Mammary epithelial cell (primary cell): ENCODE measurements at regions not wholly inside any gene's neighbourhood (a gene's known extent, or its start where the extent isn't known, plus 50 kb on each side); places are given as distances from the start of the nearest gene placed in this dataset.

Source experiments
- EZH2 ChIP-seq: IDR thresholded peaks from 2 replicates; pipeline ENCODE4 v1.6.1; 2012; ENCODE audit warnings: low read length, inconsistent platforms, borderline replicate concordance
- TF ChIP-seq, protein P1 (sequence below), 2 donors: IDR thresholded peaks in 1 of 2; conservative IDR thresholded peaks in 1 of 2; 2 replicates each; pipeline ENCODE4 v1.5.1; 2011 to 2012; ENCODE audit warnings: inconsistent platforms in 2 of 2, low read length in 2 of 2, mild to moderate bottlenecking in 2 of 2, control low read depth in 1 of 2, low read depth in 1 of 2; ENCODE audit not compliant: insufficient read depth in 1 of 2; ENCODE audit errors: extremely low read depth in 1 of 2

DNA sequence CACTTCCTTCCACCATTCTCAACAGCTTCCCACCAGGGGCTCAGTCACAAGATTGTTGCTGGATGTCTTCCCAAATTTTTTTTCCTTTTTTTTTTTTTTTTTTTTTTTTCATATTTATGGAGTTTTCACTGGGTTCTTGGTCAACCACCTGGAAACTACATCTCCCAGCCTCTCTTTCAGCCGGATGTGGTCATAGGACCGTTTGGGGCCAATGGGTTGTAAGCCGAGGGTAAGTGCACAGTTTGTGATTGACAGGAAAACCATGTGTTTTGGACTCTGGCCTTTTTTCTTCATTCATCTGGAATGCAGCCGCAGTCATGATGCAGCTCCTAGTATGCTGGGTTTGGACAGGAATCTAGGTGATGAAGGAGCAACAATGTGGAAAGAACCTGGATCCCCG lies 337.1 kb upstream of the FOXK1 start:
- TF ChIP-seq, protein P1, sequence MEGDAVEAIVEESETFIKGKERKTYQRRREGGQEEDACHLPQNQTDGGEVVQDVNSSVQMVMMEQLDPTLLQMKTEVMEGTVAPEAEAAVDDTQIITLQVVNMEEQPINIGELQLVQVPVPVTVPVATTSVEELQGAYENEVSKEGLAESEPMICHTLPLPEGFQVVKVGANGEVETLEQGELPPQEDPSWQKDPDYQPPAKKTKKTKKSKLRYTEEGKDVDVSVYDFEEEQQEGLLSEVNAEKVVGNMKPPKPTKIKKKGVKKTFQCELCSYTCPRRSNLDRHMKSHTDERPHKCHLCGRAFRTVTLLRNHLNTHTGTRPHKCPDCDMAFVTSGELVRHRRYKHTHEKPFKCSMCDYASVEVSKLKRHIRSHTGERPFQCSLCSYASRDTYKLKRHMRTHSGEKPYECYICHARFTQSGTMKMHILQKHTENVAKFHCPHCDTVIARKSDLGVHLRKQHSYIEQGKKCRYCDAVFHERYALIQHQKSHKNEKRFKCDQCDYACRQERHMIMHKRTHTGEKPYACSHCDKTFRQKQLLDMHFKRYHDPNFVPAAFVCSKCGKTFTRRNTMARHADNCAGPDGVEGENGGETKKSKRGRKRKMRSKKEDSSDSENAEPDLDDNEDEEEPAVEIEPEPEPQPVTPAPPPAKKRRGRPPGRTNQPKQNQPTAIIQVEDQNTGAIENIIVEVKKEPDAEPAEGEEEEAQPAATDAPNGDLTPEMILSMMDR (conservative IDR thresholded peaks at IDR 0.05 in 1 of 2, IDR thresholded peaks at IDR 0.05 in 1 of 2; ENCODE audit: extremely low read depth in 1 of 2, insufficient read depth in 1 of 2, low read depth in 1 of 2, low read length in 2 of 2) = no peak
- TF ChIP-seq EZH2 = no peak
